HL-60/S4 (cell line): ENCODE measurements at regions not wholly inside any gene's neighbourhood (a gene's known extent, or its start where the extent isn't known, plus 50 kb on each side); places are given as distances from the start of the nearest gene placed in this dataset.

Source experiments
- in situ Hi-C: fragments of 300-500 bp; cut with MboI; formaldehyde crosslinking; loops from 2 replicates; pipeline ENCODE4 v1.14.3; 2022; ENCODE audit warnings: low sequenced_read_pairs

DNA sequence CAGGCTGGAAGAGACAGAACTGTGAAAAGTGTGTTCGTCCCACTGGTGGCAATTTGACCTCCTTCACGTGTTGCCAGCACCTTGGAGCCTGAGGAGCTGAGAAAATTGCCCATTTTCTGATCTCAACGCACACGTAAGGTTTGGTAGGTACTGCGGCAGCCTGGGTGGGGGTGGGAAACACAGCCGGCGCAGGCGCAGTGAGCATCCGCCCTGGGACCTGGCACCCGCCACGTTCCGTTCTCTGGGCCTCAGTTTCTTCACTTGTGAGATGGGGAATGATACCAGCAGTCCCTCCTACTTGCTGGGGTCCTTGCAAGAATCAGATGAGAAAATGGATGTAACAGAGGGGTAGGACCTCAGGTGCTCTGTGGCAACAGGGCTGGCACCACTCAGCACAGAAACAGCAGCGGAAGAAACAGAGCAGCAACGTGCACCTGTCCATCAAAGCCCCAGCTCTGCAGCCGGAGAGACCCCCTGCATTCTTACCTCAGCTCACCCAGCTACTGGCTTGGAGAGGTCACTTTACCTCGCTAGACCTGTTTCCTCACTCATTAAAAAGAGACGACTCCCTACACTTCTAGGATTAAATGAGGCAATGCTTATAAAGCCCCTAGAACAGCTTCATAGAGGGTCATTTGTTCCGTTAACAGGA lies 458.0 kb upstream of the ID2 start:
- in situ Hi-C loops = no loop called here

DNA sequence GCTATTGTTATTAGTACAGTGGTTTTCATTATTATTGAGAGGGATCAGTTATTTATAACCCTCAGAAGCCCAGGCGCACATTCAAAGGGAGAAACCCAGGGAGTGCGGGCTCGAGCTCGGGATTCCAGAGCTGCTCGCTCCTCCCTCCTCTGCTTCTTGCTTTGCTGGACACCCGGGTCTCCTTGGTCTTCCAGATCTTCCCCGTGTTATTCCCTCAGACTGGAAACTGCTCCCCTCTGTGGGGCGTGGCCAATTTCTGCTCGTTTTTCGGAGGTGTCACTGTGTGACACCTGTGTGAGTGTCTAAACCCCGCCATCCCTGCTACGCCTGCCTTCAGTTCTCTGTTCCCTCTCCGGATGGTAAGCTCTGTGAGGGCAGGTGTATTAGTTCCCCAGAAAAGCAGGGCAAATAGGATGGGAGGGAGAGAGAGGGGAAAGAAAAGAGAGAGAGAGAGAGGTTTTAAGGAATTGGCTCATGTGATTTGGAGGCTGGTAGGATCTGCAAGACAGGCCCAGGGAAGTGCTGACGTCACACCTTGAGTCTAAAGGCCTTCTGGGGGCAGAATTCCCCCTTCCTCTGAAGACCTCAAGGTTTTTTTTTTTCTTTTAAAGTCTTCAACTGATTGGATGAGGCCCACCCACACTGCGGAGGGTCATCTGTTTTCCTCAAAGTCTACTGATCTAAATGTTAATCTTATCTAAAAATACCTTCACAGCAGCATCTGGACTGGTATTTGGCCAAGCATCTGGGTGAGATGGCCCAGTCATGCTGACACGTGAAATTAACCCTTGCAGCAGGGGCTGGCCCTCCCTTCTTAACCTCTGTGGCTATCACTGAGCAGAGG lies 457.3 kb upstream of the ID2 start:
- in situ Hi-C loops = no loop called here

DNA sequence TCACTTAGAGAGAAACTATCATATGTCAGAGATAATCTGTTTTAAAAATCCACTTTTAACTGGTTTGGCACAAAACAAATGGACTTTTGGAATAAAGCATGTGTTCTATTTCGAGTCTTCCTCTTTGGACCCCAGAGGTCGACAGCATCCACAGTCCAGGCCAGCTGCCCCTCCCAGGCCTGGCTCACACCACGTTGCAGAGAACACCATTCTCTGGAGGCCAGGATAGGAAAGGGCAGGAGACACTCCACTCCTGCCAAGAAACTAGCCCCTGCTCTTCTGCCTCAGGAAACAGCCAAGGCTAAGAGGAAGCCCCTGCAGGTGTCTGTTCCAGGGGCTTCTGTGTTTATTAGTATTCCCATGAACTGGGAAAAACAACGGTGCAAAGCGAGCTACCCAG lies 456.6 kb upstream of the ID2 start:
- in situ Hi-C loops = no loop called here

DNA sequence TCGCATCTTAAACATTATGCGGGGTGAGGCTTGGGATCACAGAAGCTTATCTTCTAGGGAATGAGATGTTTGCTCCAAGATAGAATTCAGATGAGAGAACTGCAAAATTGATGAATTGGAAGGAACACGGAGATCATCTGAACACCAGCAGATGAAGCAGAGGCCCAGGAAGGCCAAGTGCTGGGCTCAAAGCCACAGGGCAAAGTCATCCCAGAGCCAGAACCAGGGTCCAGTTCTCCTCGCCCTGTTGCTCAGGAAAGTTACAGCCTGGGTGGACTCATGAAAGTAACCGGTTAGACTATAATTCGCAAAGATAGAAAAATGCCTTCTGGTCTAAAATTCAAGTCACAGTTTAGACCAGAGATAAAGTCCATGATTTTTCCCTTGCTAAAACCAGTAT lies 456.1 kb upstream of the ID2 start:
- in situ Hi-C loops = no loop called here

DNA sequence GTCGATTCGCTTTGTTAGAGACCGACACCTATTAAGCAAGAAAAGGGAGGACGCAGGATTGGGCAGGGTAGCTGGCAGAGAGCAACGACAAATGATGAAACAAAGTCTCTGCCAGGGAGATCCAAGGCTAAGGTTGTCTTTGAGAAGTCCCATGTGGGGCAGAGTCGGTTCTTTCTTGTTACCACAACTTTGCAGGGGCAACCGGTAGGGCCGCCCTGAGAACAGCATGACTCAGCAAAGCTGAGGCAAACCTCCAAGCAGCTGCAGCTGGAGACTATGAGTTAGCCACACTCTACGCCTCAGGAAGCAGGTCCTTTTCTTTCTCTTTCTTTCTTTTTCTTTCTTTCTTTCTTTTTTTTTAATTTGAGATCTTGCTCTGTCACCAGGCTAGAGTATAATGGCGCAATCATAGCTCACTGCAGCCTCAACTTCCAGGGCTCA lies 452.3 kb upstream of the ID2 start:
- in situ Hi-C loops = no loop called here

DNA sequence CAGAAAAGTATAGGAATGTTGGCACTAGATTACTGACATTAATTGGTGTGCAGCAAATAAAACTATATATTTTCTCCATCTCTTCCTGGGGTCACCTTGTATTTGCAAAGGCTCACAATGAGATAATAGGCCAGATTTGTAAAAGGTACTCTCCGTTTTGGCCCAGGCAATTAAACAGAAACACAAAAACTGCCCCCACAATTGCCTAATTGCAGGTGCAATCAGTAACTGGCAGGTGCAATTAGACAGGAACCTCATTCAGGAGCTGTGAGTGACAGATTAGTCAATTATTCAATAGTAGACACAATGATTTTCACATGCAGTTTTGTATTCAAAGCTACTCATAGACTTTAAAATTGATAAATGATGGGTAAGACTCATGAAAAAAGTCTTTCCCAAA lies 451.4 kb upstream of the ID2 start:
- in situ Hi-C loops = no loop called here

DNA sequence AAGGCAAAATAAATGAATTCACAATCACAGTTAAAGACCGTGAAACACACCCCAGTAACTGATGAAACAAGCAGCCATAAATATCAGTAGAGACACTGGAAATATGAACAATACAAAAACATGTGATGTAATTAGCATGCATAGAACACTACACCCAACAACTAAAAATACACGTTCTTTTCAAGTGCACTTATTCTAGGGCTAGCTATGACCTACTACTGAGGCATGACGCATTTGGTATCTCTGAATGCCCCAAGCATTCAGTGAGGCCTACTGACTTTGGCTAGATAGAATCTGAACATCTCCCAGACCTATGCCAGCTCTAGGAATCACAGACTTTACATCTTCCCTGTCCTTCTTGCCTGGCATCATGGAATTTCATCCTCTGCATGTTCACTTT lies 450.0 kb upstream of the ID2 start:
- in situ Hi-C loops = no loop called here

DNA sequence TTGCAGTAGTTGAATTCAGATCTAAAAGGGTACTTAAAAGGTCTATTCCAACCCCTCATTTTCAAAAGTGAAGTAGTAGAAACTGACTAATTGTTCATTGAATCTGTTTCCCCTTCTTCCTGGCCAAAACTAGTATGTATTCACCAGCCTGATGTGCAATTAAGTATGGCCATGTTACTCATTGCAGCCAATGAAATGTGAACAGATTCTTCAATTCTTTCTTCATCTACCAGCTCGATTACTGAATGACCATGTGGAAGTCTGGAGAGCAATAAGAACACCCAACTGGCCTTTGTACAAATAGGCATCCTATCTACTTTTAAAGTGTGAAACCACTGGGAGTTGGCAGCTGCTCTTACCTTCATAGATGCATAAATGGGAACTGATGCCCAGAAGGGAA lies 449.0 kb upstream of the ID2 start:
- in situ Hi-C loops = no loop called here

DNA sequence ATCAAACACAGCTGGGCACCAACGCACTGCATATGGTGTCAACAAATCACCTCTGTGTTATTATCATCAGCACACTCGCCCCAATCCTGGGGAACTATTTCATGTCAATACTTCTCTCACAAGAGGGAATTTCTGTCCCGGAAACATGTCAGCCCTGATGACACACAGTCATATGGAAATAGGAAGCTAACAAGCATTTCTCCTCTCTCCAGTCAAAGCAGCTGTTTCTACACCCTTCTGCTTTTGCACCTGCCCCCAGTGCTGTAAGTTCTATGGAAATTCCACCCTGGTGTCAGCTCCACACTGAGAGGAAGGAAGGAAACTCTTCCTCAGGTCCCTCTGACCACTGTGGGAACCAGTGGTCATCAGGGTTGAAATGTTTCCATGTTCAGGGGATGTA lies 447.6 kb upstream of the ID2 start:
- in situ Hi-C loops = no loop called here

DNA sequence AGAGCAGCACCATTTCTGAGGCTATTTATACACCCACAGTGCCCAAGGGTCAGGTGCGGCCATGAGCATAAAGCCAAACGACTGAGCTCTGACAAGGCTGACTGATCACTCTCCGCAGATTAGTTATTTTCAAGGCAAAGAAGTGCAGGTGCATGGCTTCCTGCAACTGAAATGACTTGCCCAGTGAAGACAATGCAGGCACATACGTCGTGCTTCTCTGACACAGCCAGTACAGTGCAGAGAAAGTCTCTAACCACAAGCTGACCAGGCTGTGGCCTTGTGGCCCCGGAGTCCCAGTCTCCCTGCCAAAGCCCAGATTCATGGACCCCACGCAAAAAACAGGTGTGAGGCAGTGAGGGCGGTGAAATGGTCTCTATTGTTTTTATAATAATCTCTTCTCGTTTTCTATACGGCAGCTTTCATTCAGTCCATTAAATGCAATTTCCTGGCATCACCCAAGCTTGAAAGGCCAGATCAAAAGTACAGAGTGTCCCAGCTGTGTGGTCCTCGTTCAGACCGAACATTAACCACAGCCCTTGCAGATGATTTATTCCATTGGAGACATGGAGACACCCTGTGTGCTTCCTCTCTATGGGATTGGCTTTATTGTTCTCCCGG lies 447.0 kb upstream of the ID2 start:
- in situ Hi-C loops = no loop called here

DNA sequence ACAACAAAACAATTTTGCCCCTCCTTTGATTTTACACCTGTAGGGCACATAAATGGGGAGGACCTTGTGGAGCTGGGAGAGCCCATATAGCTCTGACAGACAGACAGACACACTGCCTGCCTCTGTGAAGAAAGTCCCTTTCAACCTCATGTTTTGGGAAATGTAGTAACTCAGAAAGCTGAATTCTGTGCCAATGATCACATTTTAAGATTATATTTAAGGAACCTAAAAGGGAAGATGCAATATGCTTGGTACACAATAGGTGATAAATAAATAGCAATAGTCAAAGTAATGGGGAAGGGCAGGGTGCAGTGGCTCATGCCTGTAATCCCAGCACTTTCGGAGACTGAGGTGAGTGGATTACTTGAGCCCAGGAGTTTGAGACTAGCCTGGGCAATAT lies 446.4 kb upstream of the ID2 start:
- in situ Hi-C loops = no loop called here

DNA sequence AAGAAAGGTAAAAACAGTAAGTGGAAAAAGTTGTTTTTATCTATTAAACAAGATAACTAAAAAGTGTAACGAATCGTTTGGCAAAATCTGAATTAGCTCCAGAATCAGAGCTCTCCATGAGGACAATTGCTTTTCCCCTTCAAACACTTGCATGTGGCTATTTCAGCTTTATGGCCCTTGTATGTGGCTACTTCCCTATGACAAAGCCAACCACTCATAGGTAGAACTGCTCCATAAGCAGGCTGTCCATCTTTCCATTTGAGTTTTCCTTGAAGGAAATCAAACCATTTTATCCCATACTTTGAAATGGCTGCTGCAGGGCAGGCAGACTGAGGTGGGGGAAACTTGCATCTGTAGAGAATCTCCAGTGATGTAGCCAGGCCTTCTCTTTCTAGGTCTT lies 445.5 kb upstream of the ID2 start:
- in situ Hi-C loops = no loop called here

DNA sequence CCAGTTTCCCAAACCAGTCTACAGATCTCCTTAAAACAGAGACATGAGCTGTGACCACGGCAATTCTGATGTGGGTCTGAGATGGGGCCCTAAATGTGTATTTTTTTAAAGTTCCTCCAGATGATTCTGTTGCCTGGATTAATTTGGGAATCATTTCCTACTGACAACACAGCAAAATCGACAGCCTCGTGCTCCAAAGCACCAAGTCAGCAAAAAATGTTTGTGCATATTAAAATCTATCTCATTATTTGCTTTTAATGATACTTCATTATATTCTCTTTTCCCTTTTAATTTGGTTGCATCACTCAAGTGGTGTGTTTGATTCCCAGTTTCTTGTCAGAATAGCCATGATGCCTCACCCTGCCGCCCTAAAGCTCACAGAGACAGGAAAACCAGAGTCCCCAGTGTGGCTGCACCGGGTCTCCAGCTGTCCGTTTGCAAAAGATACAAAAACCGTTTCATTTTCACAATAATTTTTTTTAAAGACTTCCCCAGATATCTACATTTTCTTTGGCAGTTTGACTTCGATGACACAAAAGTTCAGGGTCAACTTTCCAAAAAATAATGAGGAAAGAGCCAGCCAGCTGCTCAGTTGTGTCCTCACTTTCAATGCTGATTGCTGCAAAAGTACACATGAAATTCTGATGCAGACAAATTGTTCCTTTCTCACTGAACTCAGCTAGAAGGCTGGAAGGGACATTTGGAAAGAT lies 443.2 kb upstream of the ID2 start:
- in situ Hi-C loops = no loop called here

DNA sequence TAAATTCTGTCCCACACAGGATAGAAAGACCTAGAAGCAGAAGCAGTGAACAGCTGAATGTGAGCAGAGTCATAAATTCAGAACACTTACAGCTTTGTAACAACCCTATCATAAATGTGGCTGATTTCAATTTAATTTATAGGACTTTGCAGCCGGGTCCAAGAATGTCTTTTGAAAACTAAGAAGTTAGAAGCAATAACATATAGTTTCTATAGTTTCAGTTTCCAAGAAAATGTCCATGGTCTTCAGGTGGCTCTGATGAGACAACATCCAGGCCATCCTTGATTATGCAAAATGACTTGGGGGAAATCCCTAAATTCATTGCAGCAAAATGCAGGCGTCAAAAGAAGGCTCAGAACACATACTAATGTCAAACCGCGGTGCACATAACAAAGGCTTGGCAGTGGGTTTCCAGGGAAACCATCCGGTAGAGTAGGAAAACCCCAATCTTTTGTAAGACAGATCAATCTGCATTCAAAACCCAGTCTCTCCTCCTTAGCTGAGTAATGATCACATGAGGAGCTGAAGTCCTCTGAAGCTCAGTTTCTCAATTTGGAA lies 442.2 kb upstream of the ID2 start:
- in situ Hi-C loops = no loop called here

DNA sequence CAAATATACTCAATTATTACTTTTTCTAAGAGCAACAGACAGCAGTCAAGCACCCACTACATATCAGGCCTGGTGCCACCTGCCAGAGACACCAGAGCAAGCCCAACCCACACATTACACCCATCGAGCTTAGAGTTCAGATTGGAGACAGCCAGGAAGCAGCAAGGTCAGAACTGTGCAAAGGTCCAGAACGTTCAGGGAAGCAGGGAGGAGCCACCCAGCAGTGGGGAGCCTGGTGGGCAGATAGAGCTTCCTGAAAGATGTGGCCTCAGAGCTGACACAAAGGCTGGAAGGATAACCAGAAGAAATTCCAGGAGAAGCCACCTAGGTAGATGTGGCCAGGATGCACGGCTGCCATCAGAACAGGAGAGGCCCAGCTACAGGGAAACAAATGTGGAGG lies 440.5 kb upstream of the ID2 start:
- in situ Hi-C loops = no loop called here

DNA sequence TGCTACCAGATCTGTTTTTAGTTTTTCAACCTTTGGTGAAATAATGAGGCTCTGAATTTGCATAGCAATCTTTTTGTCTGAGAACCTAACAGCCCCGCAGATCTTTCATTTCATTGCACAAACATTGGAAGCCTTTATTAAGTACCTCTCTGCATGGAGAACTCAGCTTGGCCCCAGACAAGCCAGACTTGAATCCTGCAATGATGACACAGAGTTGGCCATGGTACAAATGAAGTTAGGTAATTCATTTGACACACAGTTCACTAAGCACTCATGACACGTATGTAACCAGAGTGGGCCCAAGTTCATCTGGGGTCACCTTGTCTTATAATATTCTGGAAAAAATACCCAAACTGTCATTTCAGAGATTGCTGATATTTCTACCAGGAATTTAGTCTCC lies 439.1 kb upstream of the ID2 start:
- in situ Hi-C loops = no loop called here

DNA sequence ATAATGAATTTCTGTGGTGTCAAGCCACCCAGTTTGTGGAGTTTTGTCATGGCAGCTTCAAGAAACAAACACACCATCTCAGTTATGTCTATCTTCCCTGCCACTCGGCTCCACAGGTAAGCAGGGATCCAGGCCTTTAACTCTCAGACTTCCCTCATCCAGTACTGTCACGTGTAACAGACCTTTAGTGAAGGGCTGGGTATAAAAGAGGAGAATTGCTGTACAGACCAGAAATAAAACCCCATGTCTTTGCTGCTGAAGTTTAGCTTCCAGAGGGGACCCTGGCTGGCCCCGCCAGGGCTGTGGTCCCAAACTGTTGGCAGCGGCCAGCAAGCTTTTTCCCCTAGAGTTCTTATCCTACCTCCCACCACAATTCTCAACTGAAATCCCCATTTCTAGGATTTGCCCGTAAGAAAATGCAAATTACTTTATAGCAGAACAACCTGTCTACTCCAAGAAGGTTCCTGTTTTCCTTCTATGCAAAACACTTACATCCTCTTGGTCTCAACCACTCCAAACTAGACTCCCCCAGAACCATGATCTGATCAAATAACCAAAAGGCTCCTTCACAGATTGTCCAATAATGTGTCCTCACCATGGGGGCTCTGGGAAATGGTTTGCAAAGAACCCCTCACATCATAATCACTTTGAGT lies 438.0 kb upstream of the ID2 start:
- in situ Hi-C loops = no loop called here

DNA sequence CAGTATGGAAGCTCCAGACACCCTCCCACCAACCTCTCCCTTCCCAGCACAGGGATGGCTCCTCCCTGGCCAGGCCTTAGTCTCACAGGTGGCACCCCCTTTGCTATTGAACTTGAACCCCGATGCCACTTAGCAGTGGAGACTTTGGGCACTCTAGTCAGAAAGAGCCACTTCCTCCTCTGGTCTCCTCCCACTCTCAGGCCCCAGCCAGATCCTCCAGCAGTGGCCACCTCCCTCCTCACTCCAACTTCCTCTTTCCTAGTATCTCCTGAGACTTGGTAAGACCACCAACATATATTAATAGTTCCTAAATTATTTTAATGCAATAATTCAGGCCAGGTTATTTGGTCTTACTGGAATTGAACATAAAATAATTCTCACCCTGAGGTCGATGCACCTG lies 437.2 kb upstream of the ID2 start:
- in situ Hi-C loops = no loop called here

DNA sequence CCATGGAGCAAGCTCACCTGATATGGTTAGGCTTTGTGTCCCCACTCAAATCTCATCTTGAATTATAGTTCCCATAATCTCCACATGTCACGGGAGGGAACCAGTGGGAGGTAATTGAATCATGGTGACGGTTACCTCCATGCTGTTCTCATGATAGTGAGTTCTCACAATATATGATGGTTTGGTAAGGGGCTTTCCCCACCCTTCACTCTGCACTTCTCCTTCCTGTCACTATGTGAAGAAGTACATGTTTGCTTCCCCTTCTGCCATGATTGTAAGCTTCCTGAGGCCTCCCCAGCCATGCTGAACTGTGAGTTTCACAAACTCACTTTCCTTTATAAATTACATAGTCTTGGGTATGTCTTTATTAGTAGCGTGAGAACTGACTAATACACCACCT lies 435.7 kb upstream of the ID2 start:
- in situ Hi-C loops = no loop called here

DNA sequence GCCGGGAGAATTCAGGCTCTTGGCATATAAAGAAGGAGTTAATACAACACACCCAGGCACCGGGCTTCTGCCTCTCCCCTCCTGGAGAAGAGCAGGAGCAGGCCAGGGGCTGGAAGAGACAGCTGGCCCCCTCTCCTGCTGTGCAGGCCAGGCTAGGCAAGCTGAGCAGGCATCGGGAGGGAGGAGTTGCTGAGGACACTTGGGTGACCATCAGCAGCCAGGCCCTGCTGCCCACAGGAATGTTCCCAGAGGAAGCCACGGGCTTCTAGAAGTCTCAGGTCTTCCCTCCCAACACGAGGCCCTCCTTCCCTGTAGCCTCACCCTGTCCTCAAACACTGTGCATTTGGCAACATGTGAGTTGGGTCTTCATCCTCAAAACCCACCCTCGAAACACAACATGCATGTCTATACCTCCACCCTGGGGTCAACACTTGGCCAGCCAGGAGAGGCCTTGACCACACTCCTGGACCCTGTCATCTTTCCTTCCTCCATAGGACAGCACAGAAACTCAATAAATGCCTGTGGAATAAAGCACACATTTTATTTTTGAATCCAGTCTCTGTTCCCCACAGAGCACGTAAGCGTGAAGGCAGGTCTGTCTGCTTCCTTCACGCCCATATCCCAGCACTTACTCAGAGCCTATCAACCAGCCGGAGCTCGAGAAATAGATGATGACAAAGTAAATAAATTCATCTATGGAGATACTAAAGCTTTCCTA lies 433.8 kb upstream of the ID2 start:
- in situ Hi-C loops = no loop called here
